Breast epithelium (tissue), 4 donors: ENCODE measurements at regions not wholly inside any gene's neighbourhood (a gene's known extent, or its start where the extent isn't known, plus 50 kb on each side); places are given as distances from the start of the nearest gene placed in this dataset.
A peak's percentile ranks its signal among the peaks of the same experiment; 100 is the strongest.
"Not testable (repeated sequence)": the region's sequence is repeated elsewhere in the genome, so short reads cannot be mapped to it uniquely, and the experiment has no call there.

Source experiments
- DNase-seq, 2 donors: peaks; one replicate each; pipeline ENCODE4 v3.0.0-alpha.2; 2019; ENCODE audit warnings: low spot score in 2 of 2
- H3K27ac ChIP-seq, 2 donors: fragments of 200-600 bp; sonication (generic) in 1 of 2; one replicate each; pipeline ENCODE4 v1.5.1; 2016 to 2019; ENCODE audit warnings: mild to moderate bottlenecking in 1 of 2
- H3K27me3 ChIP-seq, 2 donors: fragments of 200-600 bp; sonication (generic) in 1 of 2; one replicate each; pipeline versions ENCODE4 v1.5.1 to v1.6.0; 2017 to 2019; ENCODE audit warnings: control low read depth in 1 of 2, mild to moderate bottlenecking in 1 of 2
- H3K36me3 ChIP-seq: fragments of 200-600 bp; one replicate; pipeline ENCODE4 v1.5.1; 2019
- H3K4me1 ChIP-seq, 2 donors: fragments of 200-600 bp; sonication (generic); one replicate each; pipeline ENCODE4 v1.5.1; 2016 to 2019; ENCODE audit warnings: control low read depth in 1 of 2
- H3K4me3 ChIP-seq, 3 donors: fragments of 200-600 bp; sonication (generic); 1 replicate in 2 of 3; 2 replicates in 1 of 3; pipeline ENCODE4 v1.5.1; 2016 to 2019; ENCODE audit warnings: mild to moderate bottlenecking in 3 of 3, moderate library complexity in 2 of 3
- H3K9me3 ChIP-seq, 2 donors: fragments of 200-600 bp; sonication (generic) in 1 of 2; one replicate each; pipeline ENCODE4 v1.5.1; 2016 to 2019; ENCODE audit warnings: control low read depth in 1 of 2
- CTCF ChIP-seq, 3 donors: fragments of 450-650 bp; IDR thresholded peaks; one replicate each; pipeline ENCODE4 v1.5.1; 2016 to 2017; ENCODE audit warnings: antibody characterized with exemption in 3 of 3, mild to moderate bottlenecking in 3 of 3, moderate library complexity in 3 of 3
- POLR2A ChIP-seq: fragments of 450-650 bp; IDR thresholded peaks from one replicate; pipeline ENCODE4 v1.6.1; 2016; ENCODE audit warnings: antibody characterized with exemption, mild to moderate bottlenecking, moderate library complexity
- POLR2AphosphoS5 ChIP-seq, 3 donors: sonication (generic); formaldehyde crosslinking; IDR thresholded peaks; one replicate each; pipeline ENCODE4 v1.6.1; 2017; ENCODE audit warnings: antibody characterized with exemption in 3 of 3
- intact Hi-C: fragments of 100-400 bp; cut with DNase I; formaldehyde crosslinking; loops from one replicate; pipeline ENCODE4 v1.15.1; 2023; ENCODE audit warnings: low total_unique reads

GRCh38 chr5:147098233-147098790, 136.5 kb upstream of the STK32A start:
- no peaks in the 10 kb centered on the region for H3K36me3 ChIP-seq
- intact Hi-C loops: no loop called here
- no peaks in the 10 kb centered on the region for H3K27me3 ChIP-seq
- H3K4me1 ChIP-seq: peaks cover 0 to 8% of the 10 kb centered on the region in 2 donors
- no peaks in the 10 kb centered on the region for H3K9me3 ChIP-seq
- TF ChIP-seq CTCF (IDR thresholded peaks at IDR 0.05): peak in 1 of 3 donors; percentile 39
- TF ChIP-seq POLR2AphosphoS5 (IDR thresholded peaks at IDR 0.05): no peak
- H3K4me3 ChIP-seq: no peak overlapping the region
- H3K27ac ChIP-seq: peak overlapping the region in 1 of 2 donors; percentile 1
- no peak for DNase-seq

- H3K27me3 ChIP-seq: no peaks in the 10 kb centered on the region
- peaks cover 0 to 8% of the 10 kb centered on the region in 2 donors for H3K4me1 ChIP-seq
- intact Hi-C loops: no loop called here
- H3K9me3 ChIP-seq: no peaks in the 10 kb centered on the region
- no peak for DNase-seq
- H3K36me3 ChIP-seq: no peaks in the 10 kb centered on the region
- no peak overlapping the region for H3K27ac ChIP-seq
- no peak overlapping the region for H3K4me3 ChIP-seq
- TF ChIP-seq POLR2AphosphoS5 (IDR thresholded peaks at IDR 0.05) (no peak), CTCF (IDR thresholded peaks at IDR 0.05) (no peak), POLR2A (no peak)
Measured at GRCh38 chr5:147101659-147102369, 133.0 kb upstream of the STK32A start.

GRCh38 chr5:147112899-147113298, 121.9 kb upstream of the STK32A start:
- Histone ChIP-seq H3K36me3 (no peaks in the 10 kb centered on the region), H3K27me3 (no peaks in the 10 kb centered on the region), H3K4me3 (no peak overlapping the region), H3K9me3 (no peaks in the 10 kb centered on the region), H3K4me1 (no peaks in the 10 kb centered on the region), H3K27ac (no peak overlapping the region)
- intact Hi-C loops: no loop called here
- no peak for DNase-seq
- no peak for TF ChIP-seq CTCF (IDR thresholded peaks at IDR 0.05)
- no peak for TF ChIP-seq POLR2A
- TF ChIP-seq POLR2AphosphoS5 (IDR thresholded peaks at IDR 0.05): no peak

GRCh38 chr5:147113967-147114366, 120.9 kb upstream of the STK32A start:
- no peak overlapping the region for H3K27ac ChIP-seq
- intact Hi-C loops: no loop called here
- no peaks in the 10 kb centered on the region for H3K36me3 ChIP-seq
- no peak overlapping the region for H3K4me3 ChIP-seq
- no peaks in the 10 kb centered on the region for H3K4me1 ChIP-seq
- no peaks in the 10 kb centered on the region for H3K27me3 ChIP-seq
- H3K9me3 ChIP-seq: peaks cover 0 to 9% of the 10 kb centered on the region in 2 donors
- no peak for DNase-seq
- no peak for TF ChIP-seq POLR2A
- TF ChIP-seq CTCF (IDR thresholded peaks at IDR 0.05): no peak
- TF ChIP-seq POLR2AphosphoS5 (IDR thresholded peaks at IDR 0.05): no peak

- H3K4me1 ChIP-seq, H3K27me3 ChIP-seq, intact Hi-C loops, H3K4me3 ChIP-seq, DNase-seq, H3K27ac ChIP-seq, H3K36me3 ChIP-seq: not testable (repeated sequence)
- H3K9me3 ChIP-seq: peaks cover 10 to 34% of the 10 kb centered on the region in 2 donors
Measured at GRCh38 chr5:147139759-147140158, 95.1 kb upstream of the STK32A start.
